Loucy (cell line): ENCODE measurements at regions not wholly inside any gene's neighbourhood (a gene's known extent, or its start where the extent isn't known, plus 50 kb on each side); places are given as distances from the start of the nearest gene placed in this dataset.

Source experiments
- CTCF ChIP-seq: fragments of 200-600 bp; sonication (generic); conservative IDR thresholded peaks from 2 replicates; pipeline ENCODE4 v1.5.1; 2014; ENCODE audit warnings: mild to moderate bottlenecking, antibody characterized with exemption, low read length
- EZH2phosphoT487 ChIP-seq: fragments of 200-600 bp; IDR thresholded peaks from 2 replicates; pipeline ENCODE4 v1.6.1; 2018; ENCODE audit warnings: antibody characterized with exemption, mild to moderate bottlenecking, moderate library complexity, borderline replicate concordance

DNA sequence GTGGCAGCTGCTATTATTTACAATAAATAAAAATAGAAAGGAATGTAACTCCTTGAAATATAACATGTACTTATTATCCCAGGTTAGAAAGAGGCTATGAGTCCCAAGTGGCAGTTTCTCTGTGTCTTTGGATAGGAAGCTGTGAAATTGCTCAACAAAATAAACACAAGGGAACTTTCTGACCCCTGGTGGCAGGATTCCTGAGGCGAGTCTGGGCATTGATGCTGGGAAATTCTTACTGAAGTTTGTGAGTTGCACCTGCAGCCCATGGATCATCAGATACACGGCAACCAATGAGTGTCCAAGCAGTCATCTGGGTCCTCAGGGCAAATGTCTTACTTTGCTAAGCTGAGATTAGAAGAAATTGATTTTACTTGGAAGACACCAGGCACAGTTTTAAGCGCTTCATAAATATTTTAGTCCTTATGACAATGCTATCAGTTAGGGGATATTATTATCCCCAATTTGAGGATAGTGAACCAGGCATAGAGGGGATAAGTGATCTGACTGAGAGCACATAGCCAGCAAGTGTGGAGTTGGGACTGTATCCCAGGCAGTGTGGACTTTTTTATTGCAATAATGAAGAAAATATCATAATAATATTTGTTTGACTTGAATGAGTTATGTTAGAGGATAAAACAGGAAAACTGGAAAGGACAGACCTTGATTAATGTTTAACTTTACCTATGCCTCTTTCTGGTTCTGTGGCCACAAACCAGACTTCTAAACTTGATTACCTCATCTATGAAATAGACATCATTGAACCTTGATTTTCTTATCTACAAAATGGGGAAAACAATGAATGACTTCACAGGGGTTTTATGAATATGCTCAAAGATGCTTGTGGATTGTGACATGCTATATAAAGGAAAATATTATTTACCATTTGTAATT, 265.5 kb upstream of the ADAMTSL1 start:
- TF ChIP-seq EZH2phosphoT487 (no peak), CTCF (peak; percentile 67)
